MM.1S (cell line): ENCODE measurements at regions not wholly inside any gene's neighbourhood (a gene's known extent, or its start where the extent isn't known, plus 50 kb on each side); places are given as distances from the start of the nearest gene placed in this dataset.

Experiments used
- CTCF ChIP-seq: fragments of 300-600 bp; sonication (generic); IDR thresholded peaks from 2 replicates; pipeline ENCODE4 v1.5.1; 2016; ENCODE audit warnings: antibody characterized with exemption, low read length, mixed read lengths
- EZH2 ChIP-seq: fragments of 300-600 bp; sonication (generic); optimal IDR thresholded peaks from 2 replicates; pipeline ENCODE3; 2017; ENCODE audit warnings: low read depth, mild to moderate bottlenecking, antibody characterized with exemption, low read length, mixed read lengths
- EZH2phosphoT487 ChIP-seq: fragments of 300-600 bp; sonication (generic); IDR thresholded peaks from 2 replicates; pipeline ENCODE4 v1.6.1; 2018; ENCODE audit warnings: antibody characterized with exemption, low read length

GRCh38 chr7:106456329-106456728 lies 171.5 kb upstream of the NAMPT start:
- TF ChIP-seq CTCF: no peak
- TF ChIP-seq EZH2: no peak
- no peak for TF ChIP-seq EZH2phosphoT487
